ENCODE measurements at regions not wholly inside any gene's neighbourhood (a gene's known extent, or its start where the extent isn't known, plus 50 kb on each side); places are given as distances from the start of the nearest gene placed in this dataset.

DNA sequence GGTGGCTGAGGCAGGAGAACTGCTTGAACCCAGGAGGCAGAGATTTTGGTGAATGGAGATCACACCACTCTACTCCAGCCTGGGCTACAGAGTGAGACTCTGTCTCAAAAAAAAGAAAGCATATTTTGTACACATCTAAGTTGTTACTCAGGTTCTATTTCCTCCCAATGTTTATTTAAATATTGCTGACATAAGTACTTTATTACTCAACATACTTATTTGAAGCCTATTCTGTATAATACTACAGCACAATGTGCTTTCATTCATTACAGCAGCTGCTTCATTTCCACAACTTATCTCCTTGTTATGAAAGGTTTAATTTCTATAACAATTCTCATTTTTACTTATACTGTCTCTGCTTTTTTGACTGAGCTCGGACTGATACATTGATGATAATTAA, 495.7 kb downstream of the SLITRK1 start:
- no peak overlapping the region for H3K4me3 ChIP-seq (ENCODE audit: low read depth in 1 of 2, low read length in 2 of 2)
- no peaks in the 10 kb centered on the region for H3K27me3 ChIP-seq (ENCODE audit: control insufficient read depth in 1 of 2, insufficient read depth in 2 of 2, low read length in 2 of 2)
- no peaks in the 10 kb centered on the region for H3K9me3 ChIP-seq (ENCODE audit: low read length)
- H3K27ac ChIP-seq (ENCODE audit: low read depth, low read length), result no peak overlapping the region
- no peak overlapping the region for H3K9ac ChIP-seq (ENCODE audit: low read length)
- no peaks in the 10 kb centered on the region for H3K4me1 ChIP-seq (ENCODE audit: insufficient read depth, low read length)
- H3K36me3 ChIP-seq (ENCODE audit: insufficient read depth, low read length), result no peaks in the 10 kb centered on the region

GRCh38 chr13:83378908-83379307, 503.4 kb downstream of the SLITRK1 start:
- Histone ChIP-seq H3K27me3 (ENCODE audit: control insufficient read depth in 1 of 2, insufficient read depth in 2 of 2, low read length in 2 of 2) (no peaks in the 10 kb centered on the region), H3K9ac (ENCODE audit: low read length) (no peak overlapping the region), H3K4me3 (ENCODE audit: low read depth in 1 of 2, low read length in 2 of 2) (no peak overlapping the region), H3K36me3 (ENCODE audit: insufficient read depth, low read length) (no peaks in the 10 kb centered on the region), H3K27ac (ENCODE audit: low read depth, low read length) (no peak overlapping the region), H3K4me1 (ENCODE audit: insufficient read depth, low read length) (no peaks in the 10 kb centered on the region), H3K9me3 (ENCODE audit: low read length) (no peaks in the 10 kb centered on the region)

GRCh38 chr13:83377491-83377890, 504.8 kb downstream of the SLITRK1 start:
- Histone ChIP-seq H3K9ac (ENCODE audit: low read length) (no peak overlapping the region), H3K27ac (ENCODE audit: low read depth, low read length) (no peak overlapping the region), H3K27me3 (ENCODE audit: control insufficient read depth in 1 of 2, insufficient read depth in 2 of 2, low read length in 2 of 2) (no peaks in the 10 kb centered on the region), H3K36me3 (ENCODE audit: insufficient read depth, low read length) (no peaks in the 10 kb centered on the region), H3K9me3 (ENCODE audit: low read length) (no peaks in the 10 kb centered on the region), H3K4me3 (ENCODE audit: low read depth in 1 of 2, low read length in 2 of 2) (no peak overlapping the region), H3K4me1 (ENCODE audit: insufficient read depth, low read length) (no peaks in the 10 kb centered on the region)

GRCh38 chr13:83372786-83373185, 509.5 kb downstream of the SLITRK1 start:
- no peaks in the 10 kb centered on the region for H3K27me3 ChIP-seq (ENCODE audit: control insufficient read depth in 1 of 2, insufficient read depth in 2 of 2, low read length in 2 of 2)
- H3K9ac ChIP-seq (ENCODE audit: low read length), result no peak overlapping the region
- H3K36me3 ChIP-seq (ENCODE audit: insufficient read depth, low read length), result no peaks in the 10 kb centered on the region

DNA sequence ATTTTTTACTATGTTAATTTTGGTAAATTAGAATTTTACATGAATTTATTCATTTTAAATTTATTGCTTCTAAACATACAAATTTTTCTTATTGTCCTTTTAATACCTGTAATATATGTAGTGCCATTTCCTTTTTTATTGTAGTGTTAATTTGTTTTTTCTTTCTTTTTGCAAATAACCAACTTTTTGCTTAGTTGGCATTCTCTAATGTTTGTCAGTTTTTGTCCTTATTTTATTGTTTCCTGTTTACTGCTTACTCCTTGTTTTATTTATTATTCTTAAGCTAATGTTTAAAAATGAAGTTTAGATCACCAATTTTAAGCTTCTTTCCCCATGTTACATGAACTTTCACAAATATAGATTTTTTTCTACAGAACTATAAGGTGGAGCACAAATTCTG, 516.6 kb downstream of the SLITRK1 start:
- H3K27me3 ChIP-seq (ENCODE audit: control insufficient read depth in 1 of 2, insufficient read depth in 2 of 2, low read length in 2 of 2), result no peaks in the 10 kb centered on the region
- H3K36me3 ChIP-seq (ENCODE audit: insufficient read depth, low read length), result no peaks in the 10 kb centered on the region
- H3K4me3 ChIP-seq (ENCODE audit: low read depth in 1 of 2, low read length in 2 of 2), result no peak overlapping the region
- no peaks in the 10 kb centered on the region for H3K4me1 ChIP-seq (ENCODE audit: insufficient read depth, low read length)
- H3K9ac ChIP-seq (ENCODE audit: low read length), result no peak overlapping the region
- H3K9me3 ChIP-seq (ENCODE audit: low read length), result no peaks in the 10 kb centered on the region
- H3K27ac ChIP-seq (ENCODE audit: low read depth, low read length), result no peak overlapping the region

More at GRCh38 chr13:83372786-83373185, 509.5 kb downstream of the SLITRK1 start:
- H3K9me3 ChIP-seq (ENCODE audit: low read length), result no peaks in the 10 kb centered on the region
- no peak overlapping the region for H3K27ac ChIP-seq (ENCODE audit: low read depth, low read length)
- no peaks in the 10 kb centered on the region for H3K4me1 ChIP-seq (ENCODE audit: insufficient read depth, low read length)
- H3K4me3 ChIP-seq (ENCODE audit: low read depth in 1 of 2, low read length in 2 of 2), result no peak overlapping the region

DNA sequence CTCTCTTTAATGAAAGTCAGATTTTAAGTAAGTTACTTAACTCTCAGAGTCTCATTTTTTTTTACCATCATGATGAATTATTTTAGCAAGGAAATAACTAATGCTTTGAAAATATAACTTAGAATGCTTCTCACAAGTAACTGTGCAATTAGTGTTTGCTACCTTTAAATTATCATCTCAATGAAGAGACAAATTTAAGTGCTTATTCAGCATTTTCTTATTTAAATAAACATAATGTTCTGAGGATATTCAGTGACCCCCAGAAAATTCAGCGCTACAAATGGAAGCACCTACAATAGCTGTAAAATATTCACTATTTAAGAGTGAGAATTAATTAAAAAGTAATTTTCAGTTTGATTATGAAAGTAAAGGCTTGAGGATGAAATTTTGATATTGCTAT, 527.2 kb downstream of the SLITRK1 start:
- H3K4me1 ChIP-seq (ENCODE audit: insufficient read depth, low read length), result no peaks in the 10 kb centered on the region
- no peaks in the 10 kb centered on the region for H3K27me3 ChIP-seq (ENCODE audit: control insufficient read depth in 1 of 2, insufficient read depth in 2 of 2, low read length in 2 of 2)
- H3K27ac ChIP-seq (ENCODE audit: low read depth, low read length), result no peak overlapping the region
- no peaks in the 10 kb centered on the region for H3K36me3 ChIP-seq (ENCODE audit: insufficient read depth, low read length)
- H3K9me3 ChIP-seq (ENCODE audit: low read length), result no peaks in the 10 kb centered on the region
- H3K4me3 ChIP-seq (ENCODE audit: low read depth in 1 of 2, low read length in 2 of 2), result no peak overlapping the region
- H3K9ac ChIP-seq (ENCODE audit: low read length), result no peak overlapping the region

DNA sequence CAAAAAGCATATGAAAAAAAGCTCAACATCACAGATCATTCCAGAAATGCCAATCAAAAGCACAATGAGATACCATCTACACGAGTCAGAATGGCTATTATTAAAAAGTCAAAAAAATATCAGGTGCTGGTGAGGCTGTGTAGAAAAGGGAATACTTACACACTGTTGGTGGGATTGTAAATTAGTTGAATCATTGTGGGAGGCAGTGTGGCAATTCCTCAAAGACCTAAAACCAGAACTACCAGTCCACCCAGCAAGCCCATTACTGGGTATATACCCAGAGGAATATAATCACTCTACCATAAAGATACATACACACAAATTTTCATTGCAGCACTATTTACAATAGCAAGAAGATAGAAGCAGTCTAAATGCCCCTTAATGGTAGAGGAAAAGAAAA, 529.9 kb downstream of the SLITRK1 start:
- Histone ChIP-seq H3K27me3 (ENCODE audit: control insufficient read depth in 1 of 2, insufficient read depth in 2 of 2, low read length in 2 of 2) (no peaks in the 10 kb centered on the region), H3K9ac (ENCODE audit: low read length) (no peak overlapping the region), H3K9me3 (ENCODE audit: low read length) (no peaks in the 10 kb centered on the region), H3K27ac (ENCODE audit: low read depth, low read length) (no peak overlapping the region), H3K36me3 (ENCODE audit: insufficient read depth, low read length) (no peaks in the 10 kb centered on the region), H3K4me3 (ENCODE audit: low read depth in 1 of 2, low read length in 2 of 2) (no peak overlapping the region), H3K4me1 (ENCODE audit: insufficient read depth, low read length) (no peaks in the 10 kb centered on the region)

- Histone ChIP-seq H3K9me3 (ENCODE audit: low read length) (no peaks in the 10 kb centered on the region), H3K9ac (ENCODE audit: low read length) (no peak overlapping the region), H3K27ac (ENCODE audit: low read depth, low read length) (no peak overlapping the region), H3K4me3 (ENCODE audit: low read depth in 1 of 2, low read length in 2 of 2) (no peak overlapping the region), H3K4me1 (ENCODE audit: insufficient read depth, low read length) (no peaks in the 10 kb centered on the region), H3K27me3 (ENCODE audit: control insufficient read depth in 1 of 2, insufficient read depth in 2 of 2, low read length in 2 of 2) (no peaks in the 10 kb centered on the region), H3K36me3 (ENCODE audit: insufficient read depth, low read length) (no peaks in the 10 kb centered on the region)
Measured at GRCh38 chr13:83350569-83350968, 531.7 kb downstream of the SLITRK1 start.

- no peak overlapping the region for H3K4me3 ChIP-seq (ENCODE audit: low read depth in 1 of 2, low read length in 2 of 2)
- no peaks in the 10 kb centered on the region for H3K27me3 ChIP-seq (ENCODE audit: control insufficient read depth in 1 of 2, insufficient read depth in 2 of 2, low read length in 2 of 2)
- H3K27ac ChIP-seq (ENCODE audit: low read depth, low read length), result no peak overlapping the region
- H3K36me3 ChIP-seq (ENCODE audit: insufficient read depth, low read length), result no peaks in the 10 kb centered on the region
- H3K9ac ChIP-seq (ENCODE audit: low read length), result no peak overlapping the region
- no peaks in the 10 kb centered on the region for H3K4me1 ChIP-seq (ENCODE audit: insufficient read depth, low read length)
- no peaks in the 10 kb centered on the region for H3K9me3 ChIP-seq (ENCODE audit: low read length)
Measured at GRCh38 chr13:83344518-83344917, 537.8 kb downstream of the SLITRK1 start.

GRCh38 chr13:83340170-83340569, 542.1 kb downstream of the SLITRK1 start:
- Histone ChIP-seq H3K9ac (ENCODE audit: low read length) (no peak overlapping the region), H3K27me3 (ENCODE audit: control insufficient read depth in 1 of 2, insufficient read depth in 2 of 2, low read length in 2 of 2) (no peaks in the 10 kb centered on the region), H3K27ac (ENCODE audit: low read depth, low read length) (no peak overlapping the region), H3K4me3 (ENCODE audit: low read depth in 1 of 2, low read length in 2 of 2) (no peak overlapping the region), H3K4me1 (ENCODE audit: insufficient read depth, low read length) (no peaks in the 10 kb centered on the region), H3K9me3 (ENCODE audit: low read length) (no peaks in the 10 kb centered on the region), H3K36me3 (ENCODE audit: insufficient read depth, low read length) (no peaks in the 10 kb centered on the region)

DNA sequence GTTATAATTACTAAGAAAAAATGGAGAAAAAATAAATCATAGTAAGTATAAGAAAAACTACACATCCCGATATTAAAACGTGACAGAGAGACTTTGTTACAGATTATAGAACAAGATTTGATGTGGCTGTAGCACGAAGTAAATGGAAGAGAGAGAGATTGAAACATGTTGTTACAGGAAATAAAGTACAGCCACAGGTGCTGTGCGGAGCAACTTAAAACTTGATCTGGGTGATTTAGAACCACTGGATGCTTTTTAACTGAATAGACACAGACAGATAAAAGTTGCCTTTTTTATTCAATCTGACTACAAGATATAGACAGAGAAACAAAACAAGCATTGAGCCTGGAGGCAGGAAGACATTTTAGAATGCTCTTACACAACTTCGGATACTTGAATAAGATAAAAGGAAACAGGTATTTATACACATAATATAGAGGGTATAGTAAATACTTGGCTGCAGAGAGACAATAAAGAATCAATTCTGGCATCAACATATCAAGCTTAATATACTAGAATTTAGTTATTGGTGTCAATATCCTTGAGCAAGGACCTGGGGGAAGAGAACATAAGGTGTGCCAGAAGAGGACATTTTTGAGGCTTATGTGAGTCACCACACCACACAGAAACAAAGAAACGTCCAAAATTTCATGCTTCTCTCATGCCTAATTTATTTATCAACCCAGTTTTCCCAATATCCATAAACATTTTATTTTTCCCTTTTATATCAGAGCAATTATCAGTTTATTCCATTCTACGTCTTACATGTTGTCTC, 548.5 kb downstream of the SLITRK1 start:
- no peak overlapping the region for H3K4me3 ChIP-seq (ENCODE audit: low read depth in 1 of 2, low read length in 2 of 2)
- H3K27ac ChIP-seq (ENCODE audit: low read depth, low read length), result no peak overlapping the region
- no peaks in the 10 kb centered on the region for H3K9me3 ChIP-seq (ENCODE audit: low read length)
- no peaks in the 10 kb centered on the region for H3K4me1 ChIP-seq (ENCODE audit: insufficient read depth, low read length)
- H3K36me3 ChIP-seq (ENCODE audit: insufficient read depth, low read length), result no peaks in the 10 kb centered on the region
- H3K9ac ChIP-seq (ENCODE audit: low read length), result no peak overlapping the region
- no peaks in the 10 kb centered on the region for H3K27me3 ChIP-seq (ENCODE audit: control insufficient read depth in 1 of 2, insufficient read depth in 2 of 2, low read length in 2 of 2)

DNA sequence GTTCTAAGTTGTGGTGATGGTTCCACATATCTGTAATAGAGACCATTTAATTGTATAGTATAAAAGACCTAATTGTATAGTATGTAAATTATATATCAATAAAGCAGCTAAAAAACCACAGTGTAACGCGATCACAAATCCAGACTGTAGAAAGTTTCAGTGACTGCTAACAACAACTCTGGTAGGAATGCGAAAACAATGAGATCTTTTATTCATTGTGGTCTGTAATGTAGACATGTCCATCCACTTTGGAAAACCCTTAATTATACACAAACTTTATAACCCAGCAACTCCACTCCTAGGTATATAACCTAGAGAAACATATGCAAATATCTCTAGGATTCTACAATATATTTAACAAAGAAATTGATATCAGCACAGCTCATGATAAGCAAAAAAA, 549.5 kb downstream of the SLITRK1 start:
- Histone ChIP-seq H3K27me3 (ENCODE audit: control insufficient read depth in 1 of 2, insufficient read depth in 2 of 2, low read length in 2 of 2) (no peaks in the 10 kb centered on the region), H3K36me3 (ENCODE audit: insufficient read depth, low read length) (no peaks in the 10 kb centered on the region), H3K9ac (ENCODE audit: low read length) (no peak overlapping the region), H3K4me3 (ENCODE audit: low read depth in 1 of 2, low read length in 2 of 2) (no peak overlapping the region), H3K27ac (ENCODE audit: low read depth, low read length) (no peak overlapping the region), H3K4me1 (ENCODE audit: insufficient read depth, low read length) (no peaks in the 10 kb centered on the region), H3K9me3 (ENCODE audit: low read length) (no peaks in the 10 kb centered on the region)

All from muscle layer of colon (tissue), 2 donors.